GM23248 (cell line): ENCODE measurements at regions not wholly inside any gene's neighbourhood (a gene's known extent, or its start where the extent isn't known, plus 50 kb on each side); places are given as distances from the start of the nearest gene placed in this dataset.

Experiments used
- DNase-seq: peaks from one replicate; pipeline ENCODE4 v3.0.0-alpha.2; 2015
- H2AFZ ChIP-seq: fragments of 200-600 bp; sonication (generic); 2 replicates; pipeline ENCODE4 v1.6.1; 2016; ENCODE audit warnings: antibody characterized with exemption
- H3F3A ChIP-seq: fragments of 200-600 bp; sonication (generic); 2 replicates; pipeline ENCODE4 v1.6.1; 2016; ENCODE audit warnings: mild to moderate bottlenecking, antibody characterized with exemption, mixed run types; ENCODE audit not compliant: insufficient read depth
- H3K27ac ChIP-seq: fragments of 200-600 bp; sonication (generic); 2 replicates; pipeline ENCODE4 v1.5.1; 2016; ENCODE audit warnings: mild to moderate bottlenecking
- H3K27me3 ChIP-seq: fragments of 200-600 bp; sonication (generic); replicated peaks from 2 replicates; pipeline ENCODE4 v1.6.1; 2016; ENCODE audit warnings: mild to moderate bottlenecking; ENCODE audit not compliant: insufficient read depth
- H3K36me3 ChIP-seq: fragments of 200-600 bp; sonication (generic); 2 replicates; pipeline ENCODE4 v1.6.1; 2016; ENCODE audit warnings: low read depth, mild to moderate bottlenecking
- H3K4me1 ChIP-seq: fragments of 200-600 bp; sonication (generic); 2 replicates; pipeline ENCODE4 v1.6.1; 2016; ENCODE audit warnings: mild to moderate bottlenecking; ENCODE audit not compliant: insufficient read depth
- H3K4me2 ChIP-seq: fragments of 200-600 bp; sonication (generic); one replicate; pipeline ENCODE4 v1.6.1; 2016; ENCODE audit warnings: mild to moderate bottlenecking; ENCODE audit not compliant: unreplicated experiment
- H3K4me3 ChIP-seq: fragments of 200-600 bp; sonication (generic); 2 replicates; pipeline ENCODE4 v1.5.1; 2016; ENCODE audit warnings: mild to moderate bottlenecking
- H3K79me2 ChIP-seq: fragments of 200-600 bp; sonication (generic); 2 replicates; pipeline ENCODE4 v1.6.1; 2016; ENCODE audit warnings: mild to moderate bottlenecking; ENCODE audit not compliant: insufficient read depth
- H3K9ac ChIP-seq: fragments of 200-600 bp; sonication (generic); 2 replicates; pipeline ENCODE4 v1.6.1; 2016; ENCODE audit warnings: mild to moderate bottlenecking
- H3K9me2 ChIP-seq: fragments of 200-600 bp; sonication (generic); 2 replicates; pipeline ENCODE4 v1.6.1; 2016; ENCODE audit warnings: mixed run types, mild to moderate bottlenecking, moderate library complexity; ENCODE audit not compliant: insufficient read depth
- H3K9me3 ChIP-seq: fragments of 200-600 bp; sonication (generic); one replicate; pipeline ENCODE4 v1.6.1; 2017; ENCODE audit warnings: low read depth
- H4K20me1 ChIP-seq: fragments of 200-600 bp; sonication (generic); 2 replicates; pipeline ENCODE4 v1.6.0; 2016; ENCODE audit not compliant: insufficient read depth
- EZH2 ChIP-seq: fragments of 200-600 bp; sonication (generic); IDR thresholded peaks from 2 replicates; pipeline ENCODE4 v1.6.1; 2018; ENCODE audit warnings: antibody characterized with exemption, mild to moderate bottlenecking; ENCODE audit not compliant: insufficient read depth, poor library complexity, severe bottlenecking
- EZH2phosphoT487 ChIP-seq: fragments of 200-600 bp; sonication (generic); IDR thresholded peaks from 2 replicates; pipeline ENCODE4 v1.6.1; 2018; ENCODE audit warnings: antibody characterized with exemption, moderate library complexity, mild to moderate bottlenecking, low read depth; ENCODE audit not compliant: insufficient read depth
- WGBS, 2 experiments: methylation state at CpG; one replicate each; pipeline ENCODE4 v1.1.6; 2015 to 2017; ENCODE audit warnings: low lambda C conversion rate in 2 of 2, low coverage in 1 of 2; ENCODE audit errors: missing lambda C conversion rate in 2 of 2; 5-methylcytosine and 5-hydroxymethylcytosine counted together
- in situ Hi-C: fragments of 300-500 bp; cut with MboI; formaldehyde crosslinking; loops from 2 replicates; pipeline ENCODE4 v1.15.0; 2020

DNA sequence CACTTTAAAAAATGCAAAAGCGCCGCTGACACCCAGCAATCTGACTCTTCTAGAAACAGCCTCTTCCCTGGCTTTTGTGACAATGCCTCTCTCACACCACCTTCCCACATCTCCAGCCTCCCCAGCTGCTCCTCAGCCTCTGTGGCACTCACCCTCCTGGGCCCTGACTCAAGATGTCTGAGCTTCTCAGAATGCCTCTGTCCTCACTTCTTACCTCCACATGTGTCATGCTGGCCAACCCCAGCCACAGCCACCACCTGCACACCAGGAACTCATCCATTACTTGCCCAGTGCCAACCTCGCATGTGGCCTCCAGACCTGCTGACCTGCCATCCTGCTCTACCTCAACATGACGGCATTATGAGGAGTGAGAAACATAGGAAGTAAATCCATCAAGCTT is 249.8 kb upstream of the RAB6C start:
- no peak overlapping the region for H3K4me3 ChIP-seq
- in situ Hi-C loops = no loop called here
- H3K9ac ChIP-seq = no peak overlapping the region
- H3K27ac ChIP-seq = no peak overlapping the region
- no peaks in the 10 kb centered on the region for H3F3A ChIP-seq
- H3K4me2 ChIP-seq = no peak overlapping the region
- no peaks in the 10 kb centered on the region for H4K20me1 ChIP-seq
- no peaks in the 10 kb centered on the region for H3K36me3 ChIP-seq
- H3K27me3 ChIP-seq = no peaks in the 10 kb centered on the region
- 46 to 47% methylated on average over 4 of the region's 4 CpGs for WGBS, 2 experiments
- TF ChIP-seq EZH2 = no peak
- TF ChIP-seq EZH2phosphoT487 = no peak
- no peaks in the 10 kb centered on the region for H3K9me3 ChIP-seq
- no peaks in the 10 kb centered on the region for H3K9me2 ChIP-seq
- no peaks in the 10 kb centered on the region for H3K4me1 ChIP-seq
- no peaks in the 10 kb centered on the region for H3K79me2 ChIP-seq
- DNase-seq = no peak
- no peak overlapping the region for H2AFZ ChIP-seq

- H3K4me1 ChIP-seq = no peaks in the 10 kb centered on the region
- no peak overlapping the region for H3K27ac ChIP-seq
- no peak overlapping the region for H3K9ac ChIP-seq
- H3K9me2 ChIP-seq = no peaks in the 10 kb centered on the region
- DNase-seq = no peak
- TF ChIP-seq EZH2 (no peak), EZH2phosphoT487 (no peak)
- H3F3A ChIP-seq = no peaks in the 10 kb centered on the region
- H2AFZ ChIP-seq = no peak overlapping the region
- no peaks in the 10 kb centered on the region for H3K9me3 ChIP-seq
- no peaks in the 10 kb centered on the region for H4K20me1 ChIP-seq
- H3K4me2 ChIP-seq = no peak overlapping the region
- no peaks in the 10 kb centered on the region for H3K27me3 ChIP-seq
- no peaks in the 10 kb centered on the region for H3K36me3 ChIP-seq
- H3K79me2 ChIP-seq = no peaks in the 10 kb centered on the region
- 77 to 80% methylated on average over 4 of the region's 4 CpGs for WGBS, 2 experiments
- in situ Hi-C loops = no loop called here
- no peak overlapping the region for H3K4me3 ChIP-seq
Measured at GRCh38 chr2:129730979-129731378, 248.5 kb upstream of the RAB6C start.

- H3F3A ChIP-seq = no peaks in the 10 kb centered on the region
- H3K36me3 ChIP-seq = no peaks in the 10 kb centered on the region
- no peak overlapping the region for H3K27ac ChIP-seq
- no peaks in the 10 kb centered on the region for H3K4me1 ChIP-seq
- H3K4me3 ChIP-seq = no peak overlapping the region
- no peak for TF ChIP-seq EZH2phosphoT487
- no peak for TF ChIP-seq EZH2
- H3K9ac ChIP-seq = no peak overlapping the region
- no peak overlapping the region for H2AFZ ChIP-seq
- no peaks in the 10 kb centered on the region for H3K27me3 ChIP-seq
- H4K20me1 ChIP-seq = no peaks in the 10 kb centered on the region
- no peaks in the 10 kb centered on the region for H3K9me3 ChIP-seq
- 41 to 43% methylated on average over 6 of the region's 6 CpGs for WGBS, 2 experiments
- DNase-seq = no peak
- in situ Hi-C loops = no loop called here
- no peaks in the 10 kb centered on the region for H3K79me2 ChIP-seq
- no peak overlapping the region for H3K4me2 ChIP-seq
- H3K9me2 ChIP-seq = no peaks in the 10 kb centered on the region
Measured at GRCh38 chr2:129731907-129732629, 247.4 kb upstream of the RAB6C start.

GRCh38 chr2:129732630-129733026 is 246.8 kb upstream of the RAB6C start:
- Histone ChIP-seq H3K9me2 (no peaks in the 10 kb centered on the region), H3K4me2 (no peak overlapping the region), H3K9ac (no peak overlapping the region), H3K4me1 (no peaks in the 10 kb centered on the region), H3K79me2 (no peaks in the 10 kb centered on the region), H3K27me3 (no peaks in the 10 kb centered on the region), H3K4me3 (no peak overlapping the region), H3F3A (no peaks in the 10 kb centered on the region), H3K36me3 (no peaks in the 10 kb centered on the region), H3K27ac (no peak overlapping the region), H2AFZ (no peak overlapping the region), H3K9me3 (no peaks in the 10 kb centered on the region), H4K20me1 (no peaks in the 10 kb centered on the region)
- TF ChIP-seq EZH2 = no peak
- no peak for TF ChIP-seq EZH2phosphoT487
- WGBS, 2 experiments = 39% methylated on average over 7 of the region's 7 CpGs
- no peak for DNase-seq
- in situ Hi-C loops = no loop called here
